ENCODE measurements at regions not wholly inside any gene's neighbourhood (a gene's known extent, or its start where the extent isn't known, plus 50 kb on each side); places are given as distances from the start of the nearest gene placed in this dataset.

DNA sequence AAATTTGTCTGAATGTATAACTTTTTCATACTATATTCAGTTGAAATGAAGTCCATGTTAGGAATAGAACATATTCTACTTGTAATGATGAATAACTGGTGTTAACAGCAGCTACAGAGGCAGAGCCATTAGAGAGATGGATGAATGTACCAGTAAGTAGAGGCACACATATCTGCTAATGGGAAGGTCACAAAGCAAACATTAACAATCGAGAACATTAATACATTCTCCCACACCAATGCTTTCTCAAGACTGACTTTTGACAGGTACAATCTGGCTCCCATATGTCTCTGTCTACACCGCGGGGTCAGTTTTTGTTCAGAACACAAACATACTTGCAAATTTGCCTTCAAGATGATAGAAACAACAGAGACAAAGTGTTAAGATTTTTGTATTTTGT lies 776.0 kb upstream of the MANEA start:
- TF ChIP-seq, protein P1, sequence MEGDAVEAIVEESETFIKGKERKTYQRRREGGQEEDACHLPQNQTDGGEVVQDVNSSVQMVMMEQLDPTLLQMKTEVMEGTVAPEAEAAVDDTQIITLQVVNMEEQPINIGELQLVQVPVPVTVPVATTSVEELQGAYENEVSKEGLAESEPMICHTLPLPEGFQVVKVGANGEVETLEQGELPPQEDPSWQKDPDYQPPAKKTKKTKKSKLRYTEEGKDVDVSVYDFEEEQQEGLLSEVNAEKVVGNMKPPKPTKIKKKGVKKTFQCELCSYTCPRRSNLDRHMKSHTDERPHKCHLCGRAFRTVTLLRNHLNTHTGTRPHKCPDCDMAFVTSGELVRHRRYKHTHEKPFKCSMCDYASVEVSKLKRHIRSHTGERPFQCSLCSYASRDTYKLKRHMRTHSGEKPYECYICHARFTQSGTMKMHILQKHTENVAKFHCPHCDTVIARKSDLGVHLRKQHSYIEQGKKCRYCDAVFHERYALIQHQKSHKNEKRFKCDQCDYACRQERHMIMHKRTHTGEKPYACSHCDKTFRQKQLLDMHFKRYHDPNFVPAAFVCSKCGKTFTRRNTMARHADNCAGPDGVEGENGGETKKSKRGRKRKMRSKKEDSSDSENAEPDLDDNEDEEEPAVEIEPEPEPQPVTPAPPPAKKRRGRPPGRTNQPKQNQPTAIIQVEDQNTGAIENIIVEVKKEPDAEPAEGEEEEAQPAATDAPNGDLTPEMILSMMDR (IDR thresholded peaks at IDR 0.05; ENCODE audit: insufficient read depth, low read depth, low read length): no peak
- no peak for TF ChIP-seq EZH2 (IDR thresholded peaks at IDR 0.05; ENCODE audit: insufficient read depth, low read length)

Measured in astrocyte (in vitro differentiated cells and primary cell).